Ovary (tissue), 7 donors: ENCODE measurements at regions not wholly inside any gene's neighbourhood (a gene's known extent, or its start where the extent isn't known, plus 50 kb on each side); places are given as distances from the start of the nearest gene placed in this dataset.

Experiments
- DNase-seq, 5 donors: peaks; one replicate each; pipeline ENCODE4 v3.0.0-alpha.2; 2019 to 2020
- H3K27ac ChIP-seq, 2 donors: fragments of 200-600 bp; one replicate each; pipeline versions ENCODE4 v1.5.1 to v1.8.0; 2019 to 2022
- H3K27me3 ChIP-seq: fragments of 200-600 bp; one replicate; pipeline ENCODE4 v1.8.0; 2022
- H3K36me3 ChIP-seq: fragments of 200-600 bp; sonication (generic); one replicate; pipeline ENCODE4 v1.5.1; 2019
- H3K4me1 ChIP-seq: one replicate; pipeline ENCODE4 v1.8.1; 2013; ENCODE audit warnings: mild to moderate bottlenecking, moderate library complexity; ENCODE audit not compliant: insufficient read depth
- H3K4me3 ChIP-seq: fragments of 200-600 bp; sonication (generic); one replicate; pipeline ENCODE4 v1.5.1; 2017
- H3K9me3 ChIP-seq, 2 donors: fragments of 200-600 bp in 1 of 2; sonication (generic) in 1 of 2; one replicate each; pipeline versions ENCODE4 v1.5.1 to v1.8.1; 2013 to 2019; ENCODE audit warnings: mild to moderate bottlenecking in 1 of 2, moderate library complexity in 1 of 2
- CTCF ChIP-seq, 3 donors: fragments of 450-650 bp in 2 of 3; fragments of 200-600 bp in 1 of 3; IDR thresholded peaks; one replicate each; pipeline versions ENCODE4 v1.5.1 to v1.8.0; 2016 to 2022; ENCODE audit warnings: antibody characterized with exemption in 3 of 3, mild to moderate bottlenecking in 1 of 3
- EP300 ChIP-seq: sonication (generic); formaldehyde crosslinking; IDR thresholded peaks from one replicate; pipeline ENCODE4 v1.6.1; 2017; ENCODE audit warnings: antibody characterized with exemption
- POLR2A ChIP-seq: fragments of 450-650 bp; IDR thresholded peaks from one replicate; pipeline ENCODE4 v1.6.1; 2017; ENCODE audit warnings: antibody characterized with exemption, mild to moderate bottlenecking, moderate library complexity
- WGBS, 3 donors: extraction: QIAGEN DNeasy Blood & Tissue Kit in 1 of 3; methylation state at CpG; one replicate each; pipeline versions ENCODE4 v1.1.5 to v1.1.7; 2013 to 2017; 5-methylcytosine and 5-hydroxymethylcytosine counted together
- intact Hi-C, 4 donors: fragments of 100-400 bp; cut with DNase I; formaldehyde crosslinking; loops; one replicate each; pipeline versions ENCODE4 v1.11.0 to v1.15.1; 2022 to 2023
- donor health status: DM: no; HTN: no; CAD: no; lungs with moderate emphysema.
- donor health status: DM: no; HTN: no; CAD: no.
- donor health status: Bipolar disorder and iron deficiency.
- donor health status: DM: no; HTN: no; CAD: no.
- donor health status: DM: yes; HTN: yes; CAD: no.

GRCh38 chr16:9677301-9677653 is 505.0 kb downstream of the GRIN2A start:
- Histone ChIP-seq H3K4me3 (no peak overlapping the region), H3K27me3 (no peaks in the 10 kb centered on the region), H3K27ac (no peak overlapping the region), H3K9me3 (no peaks in the 10 kb centered on the region), H3K36me3 (no peaks in the 10 kb centered on the region), H3K4me1 (no peaks in the 10 kb centered on the region)
- no peak for TF ChIP-seq CTCF (IDR thresholded peaks at IDR 0.05)
- TF ChIP-seq EP300 = no peak
- TF ChIP-seq POLR2A = no peak
- WGBS, 3 donors = 74 to 76% (median 76%) methylated on average over 3 of the region's 3 CpGs
- intact Hi-C loops = no loop called here
- no peak for DNase-seq

GRCh38 chr16:9679213-9679767 is 502.9 kb downstream of the GRIN2A start:
- WGBS, 3 donors = 6 to 9% (median 8%) methylated on average over 11 of the region's 11 CpGs
- Histone ChIP-seq H3K27me3 (no peaks in the 10 kb centered on the region), H3K4me1 (no peaks in the 10 kb centered on the region), H3K4me3 (no peak overlapping the region), H3K36me3 (no peaks in the 10 kb centered on the region), H3K27ac (no peak overlapping the region), H3K9me3 (no peaks in the 10 kb centered on the region)
- TF ChIP-seq POLR2A (no peak), CTCF (IDR thresholded peaks at IDR 0.05) (no peak), EP300 (no peak)
- intact Hi-C loops = no loop called here
- DNase-seq = no peak

- H3K4me3 ChIP-seq = no peak overlapping the region
- H3K27ac ChIP-seq = no peak overlapping the region
- TF ChIP-seq POLR2A = no peak
- H3K27me3 ChIP-seq = no peaks in the 10 kb centered on the region
- intact Hi-C loops = no loop called here
- WGBS, 3 donors = 61 to 68% (median 62%) methylated on average over 7 of the region's 7 CpGs
- no peaks in the 10 kb centered on the region for H3K9me3 ChIP-seq
- H3K4me1 ChIP-seq = no peaks in the 10 kb centered on the region
- no peak for DNase-seq
- H3K36me3 ChIP-seq = no peaks in the 10 kb centered on the region
Observed at GRCh38 chr16:9680019-9680655, 502.1 kb downstream of the GRIN2A start.

- no peaks in the 10 kb centered on the region for H3K9me3 ChIP-seq
- H3K4me3 ChIP-seq = no peak overlapping the region
- intact Hi-C loops = no loop called here
- no peaks in the 10 kb centered on the region for H3K27me3 ChIP-seq
- H3K27ac ChIP-seq = no peak overlapping the region
- TF ChIP-seq CTCF (IDR thresholded peaks at IDR 0.05) (no peak), POLR2A (no peak), EP300 (no peak)
- WGBS, 3 donors = 81 to 87% (median 83%) methylated on average over 2 of the region's 2 CpGs
- no peaks in the 10 kb centered on the region for H3K36me3 ChIP-seq
- no peak for DNase-seq
- H3K4me1 ChIP-seq = no peaks in the 10 kb centered on the region
Observed at GRCh38 chr16:9680968-9681367, 501.3 kb downstream of the GRIN2A start.

- H3K27ac ChIP-seq = no peak overlapping the region
- no peaks in the 10 kb centered on the region for H3K9me3 ChIP-seq
- WGBS, 3 donors = 70 to 83% (median 82%) methylated on average over 9 of the region's 9 CpGs
- no peaks in the 10 kb centered on the region for H3K36me3 ChIP-seq
- no peak overlapping the region for H3K4me3 ChIP-seq
- intact Hi-C loops = no loop called here
- no peaks in the 10 kb centered on the region for H3K27me3 ChIP-seq
- DNase-seq = no peak
- no peaks in the 10 kb centered on the region for H3K4me1 ChIP-seq
- TF ChIP-seq EP300 (no peak), POLR2A (no peak), CTCF (IDR thresholded peaks at IDR 0.05) (no peak)
Observed at GRCh38 chr16:9681508-9681907, 500.7 kb downstream of the GRIN2A start.
